Liver (tissue), 8 donors: ENCODE measurements at regions not wholly inside any gene's neighbourhood (a gene's known extent, or its start where the extent isn't known, plus 50 kb on each side); places are given as distances from the start of the nearest gene placed in this dataset.

Source experiments
- DNase-seq: peaks from one replicate; pipeline ENCODE4 v3.0.0-alpha.2; 2017; ENCODE audit warnings: low spot score
- H3K27ac ChIP-seq, 2 donors: one replicate each; pipeline ENCODE4 v1.7.0; 2013; ENCODE audit warnings: inconsistent platforms in 2 of 2, low read length in 2 of 2, control low read depth in 1 of 2, low read depth in 1 of 2, mild to moderate bottlenecking in 1 of 2
- H3K27me3 ChIP-seq, 4 donors: one replicate each; pipeline versions ENCODE4 v1.6.1 to v1.7.0; 2013; ENCODE audit warnings: low read length in 3 of 4, inconsistent platforms in 1 of 4, mild to moderate bottlenecking in 1 of 4, moderate library complexity in 1 of 4; ENCODE audit not compliant: control insufficient read depth in 4 of 4, insufficient read depth in 4 of 4
- H3K36me3 ChIP-seq, 4 donors: one replicate each; pipeline versions ENCODE4 v1.6.1 to v1.7.0; 2013; ENCODE audit warnings: low read length in 3 of 4, mild to moderate bottlenecking in 3 of 4, low read depth in 1 of 4, moderate library complexity in 1 of 4; ENCODE audit not compliant: control insufficient read depth in 4 of 4, insufficient read depth in 3 of 4
- H3K4me1 ChIP-seq, 4 donors: one replicate each; pipeline versions ENCODE4 v1.6.1 to v1.7.0; 2013; ENCODE audit warnings: low read length in 3 of 4, mild to moderate bottlenecking in 3 of 4, moderate library complexity in 1 of 4; ENCODE audit not compliant: control insufficient read depth in 4 of 4, insufficient read depth in 4 of 4
- H3K4me3 ChIP-seq, 3 donors: one replicate each; pipeline versions ENCODE4 v1.6.1 to v1.7.0; 2013; ENCODE audit warnings: low read length in 3 of 3, control low read depth in 1 of 3, low read depth in 1 of 3, mild to moderate bottlenecking in 1 of 3
- H3K9ac ChIP-seq, 2 donors: one replicate each; pipeline ENCODE4 v1.7.0; 2013; ENCODE audit warnings: low read length in 2 of 2, mild to moderate bottlenecking in 2 of 2, moderate library complexity in 2 of 2, control low read depth in 1 of 2, low read depth in 1 of 2
- H3K9me3 ChIP-seq, 4 donors: one replicate each; pipeline versions ENCODE4 v1.6.1 to v1.7.0; 2013; ENCODE audit warnings: low read length in 3 of 4; ENCODE audit not compliant: control insufficient read depth in 4 of 4
- EGR1 ChIP-seq, 2 donors: IDR thresholded peaks; 2 replicates each; pipeline ENCODE4 v1.6.1; 2016 to 2018; ENCODE audit warnings: antibody characterized with exemption in 2 of 2, low read depth in 2 of 2
- FOXA1 ChIP-seq: IDR thresholded peaks from 2 replicates; pipeline ENCODE4 v1.6.1; 2016; ENCODE audit warnings: antibody characterized with exemption
- FOXA2 ChIP-seq: IDR thresholded peaks from 2 replicates; pipeline ENCODE4 v1.6.1; 2016; ENCODE audit warnings: antibody characterized with exemption
- GABPA ChIP-seq, 2 donors: IDR thresholded peaks in 1 of 2; conservative IDR thresholded peaks in 1 of 2; 2 replicates each; pipeline ENCODE4 v1.6.1; 2016; ENCODE audit warnings: antibody characterized with exemption in 2 of 2, mild to moderate bottlenecking in 1 of 2, moderate library complexity in 1 of 2
- HNF4A ChIP-seq, 2 donors: conservative IDR thresholded peaks; 2 replicates each; pipeline ENCODE4 v1.6.1; 2016; ENCODE audit warnings: antibody characterized with exemption in 2 of 2, mild to moderate bottlenecking in 2 of 2
- HNF4G ChIP-seq: IDR thresholded peaks from 2 replicates; pipeline ENCODE4 v1.6.1; 2016; ENCODE audit warnings: antibody characterized with exemption
- JUND ChIP-seq, 2 donors: IDR thresholded peaks; 2 replicates each; pipeline ENCODE4 v1.6.1; 2016; ENCODE audit warnings: antibody characterized with exemption in 2 of 2
- MAX ChIP-seq: IDR thresholded peaks from 2 replicates; pipeline ENCODE4 v1.6.1; 2016; ENCODE audit warnings: antibody characterized with exemption
- NR2F2 ChIP-seq: IDR thresholded peaks from 2 replicates; pipeline ENCODE4 v1.6.1; 2016; ENCODE audit warnings: antibody characterized with exemption
- RAD21 ChIP-seq, 2 donors: IDR thresholded peaks; 2 replicates each; pipeline ENCODE4 v1.6.1; 2016; ENCODE audit warnings: antibody characterized with exemption in 2 of 2, mild to moderate bottlenecking in 2 of 2
- RXRA ChIP-seq, 2 donors: IDR thresholded peaks; 2 replicates each; pipeline ENCODE4 v1.6.1; 2017 to 2018; ENCODE audit warnings: antibody characterized with exemption in 2 of 2, mild to moderate bottlenecking in 1 of 2
- SP1 ChIP-seq: IDR thresholded peaks from 2 replicates; pipeline ENCODE4 v1.6.1; 2018; ENCODE audit warnings: antibody characterized with exemption, mild to moderate bottlenecking
- TAF1 ChIP-seq: conservative IDR thresholded peaks from 2 replicates; pipeline ENCODE4 v1.6.1; 2016; ENCODE audit warnings: antibody characterized with exemption, mild to moderate bottlenecking
- YY1 ChIP-seq: IDR thresholded peaks from 2 replicates; pipeline ENCODE4 v1.6.1; 2016; ENCODE audit warnings: antibody characterized with exemption, mild to moderate bottlenecking
- WGBS: extraction: QIAGEN DNeasy Blood & Tissue Kit; methylation state at CpG from one replicate; pipeline ENCODE4 v1.1.7; 2013; 5-methylcytosine and 5-hydroxymethylcytosine counted together
- TF ChIP-seq, protein P1 (sequence below): IDR thresholded peaks from 2 replicates; pipeline ENCODE4 v1.6.1; 2016; ENCODE audit warnings: antibody characterized with exemption
- TF ChIP-seq, protein P2 (sequence below): IDR thresholded peaks from 2 replicates; pipeline ENCODE4 v1.6.1; 2016; ENCODE audit warnings: antibody characterized with exemption, mild to moderate bottlenecking
- TF ChIP-seq, protein P3 (sequence below): fragments of 150-350 bp; IDR thresholded peaks from 2 replicates; pipeline ENCODE4 v1.5.1; 2017; ENCODE audit warnings: improper control_type of control experiment, low read depth, low read length; ENCODE audit not compliant: missing input control
- TF ChIP-seq, protein P4 (sequence below): IDR thresholded peaks from 2 replicates; pipeline ENCODE4 v1.6.1; 2016; ENCODE audit warnings: antibody characterized with exemption
- donor health status: healthy.
- donor health status: healthy.
- donor health status: healthy.
- donor health status: healthy.
- donor health status: healthy.

GRCh38 chr3:168469436-168469835, 373.7 kb upstream of the GOLIM4 start:
- Histone ChIP-seq H3K27ac (no peak overlapping the region), H3K9ac (no peak overlapping the region), H3K9me3 (no peaks in the 10 kb centered on the region), H3K36me3 (no peaks in the 10 kb centered on the region), H3K4me1 (no peaks in the 10 kb centered on the region), H3K27me3 (no peaks in the 10 kb centered on the region), H3K4me3 (no peak overlapping the region)
- no peak for DNase-seq
- 70% methylated on average over 3 of the region's 3 CpGs for WGBS
- no peak for TF ChIP-seq FOXA1
- TF ChIP-seq, protein P1, sequence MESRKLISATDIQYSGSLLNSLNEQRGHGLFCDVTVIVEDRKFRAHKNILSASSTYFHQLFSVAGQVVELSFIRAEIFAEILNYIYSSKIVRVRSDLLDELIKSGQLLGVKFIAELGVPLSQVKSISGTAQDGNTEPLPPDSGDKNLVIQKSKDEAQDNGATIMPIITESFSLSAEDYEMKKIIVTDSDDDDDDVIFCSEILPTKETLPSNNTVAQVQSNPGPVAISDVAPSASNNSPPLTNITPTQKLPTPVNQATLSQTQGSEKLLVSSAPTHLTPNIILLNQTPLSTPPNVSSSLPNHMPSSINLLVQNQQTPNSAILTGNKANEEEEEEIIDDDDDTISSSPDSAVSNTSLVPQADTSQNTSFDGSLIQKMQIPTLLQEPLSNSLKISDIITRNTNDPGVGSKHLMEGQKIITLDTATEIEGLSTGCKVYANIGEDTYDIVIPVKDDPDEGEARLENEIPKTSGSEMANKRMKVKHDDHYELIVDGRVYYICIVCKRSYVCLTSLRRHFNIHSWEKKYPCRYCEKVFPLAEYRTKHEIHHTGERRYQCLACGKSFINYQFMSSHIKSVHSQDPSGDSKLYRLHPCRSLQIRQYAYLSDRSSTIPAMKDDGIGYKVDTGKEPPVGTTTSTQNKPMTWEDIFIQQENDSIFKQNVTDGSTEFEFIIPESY = no peak
- no peak for TF ChIP-seq MAX
- no peak for TF ChIP-seq GABPA (IDR thresholded peaks at IDR 0.05 in 1 of 2, conservative IDR thresholded peaks at IDR 0.05 in 1 of 2)
- no peak for TF ChIP-seq RAD21 (IDR thresholded peaks at IDR 0.05)
- TF ChIP-seq NR2F2 = no peak
- TF ChIP-seq, protein P2, sequence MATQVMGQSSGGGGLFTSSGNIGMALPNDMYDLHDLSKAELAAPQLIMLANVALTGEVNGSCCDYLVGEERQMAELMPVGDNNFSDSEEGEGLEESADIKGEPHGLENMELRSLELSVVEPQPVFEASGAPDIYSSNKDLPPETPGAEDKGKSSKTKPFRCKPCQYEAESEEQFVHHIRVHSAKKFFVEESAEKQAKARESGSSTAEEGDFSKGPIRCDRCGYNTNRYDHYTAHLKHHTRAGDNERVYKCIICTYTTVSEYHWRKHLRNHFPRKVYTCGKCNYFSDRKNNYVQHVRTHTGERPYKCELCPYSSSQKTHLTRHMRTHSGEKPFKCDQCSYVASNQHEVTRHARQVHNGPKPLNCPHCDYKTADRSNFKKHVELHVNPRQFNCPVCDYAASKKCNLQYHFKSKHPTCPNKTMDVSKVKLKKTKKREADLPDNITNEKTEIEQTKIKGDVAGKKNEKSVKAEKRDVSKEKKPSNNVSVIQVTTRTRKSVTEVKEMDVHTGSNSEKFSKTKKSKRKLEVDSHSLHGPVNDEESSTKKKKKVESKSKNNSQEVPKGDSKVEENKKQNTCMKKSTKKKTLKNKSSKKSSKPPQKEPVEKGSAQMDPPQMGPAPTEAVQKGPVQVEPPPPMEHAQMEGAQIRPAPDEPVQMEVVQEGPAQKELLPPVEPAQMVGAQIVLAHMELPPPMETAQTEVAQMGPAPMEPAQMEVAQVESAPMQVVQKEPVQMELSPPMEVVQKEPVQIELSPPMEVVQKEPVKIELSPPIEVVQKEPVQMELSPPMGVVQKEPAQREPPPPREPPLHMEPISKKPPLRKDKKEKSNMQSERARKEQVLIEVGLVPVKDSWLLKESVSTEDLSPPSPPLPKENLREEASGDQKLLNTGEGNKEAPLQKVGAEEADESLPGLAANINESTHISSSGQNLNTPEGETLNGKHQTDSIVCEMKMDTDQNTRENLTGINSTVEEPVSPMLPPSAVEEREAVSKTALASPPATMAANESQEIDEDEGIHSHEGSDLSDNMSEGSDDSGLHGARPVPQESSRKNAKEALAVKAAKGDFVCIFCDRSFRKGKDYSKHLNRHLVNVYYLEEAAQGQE = no peak
- no peak for TF ChIP-seq SP1
- no peak for TF ChIP-seq HNF4A (conservative IDR thresholded peaks at IDR 0.05)
- no peak for TF ChIP-seq RXRA (IDR thresholded peaks at IDR 0.05)
- TF ChIP-seq, protein P3, sequence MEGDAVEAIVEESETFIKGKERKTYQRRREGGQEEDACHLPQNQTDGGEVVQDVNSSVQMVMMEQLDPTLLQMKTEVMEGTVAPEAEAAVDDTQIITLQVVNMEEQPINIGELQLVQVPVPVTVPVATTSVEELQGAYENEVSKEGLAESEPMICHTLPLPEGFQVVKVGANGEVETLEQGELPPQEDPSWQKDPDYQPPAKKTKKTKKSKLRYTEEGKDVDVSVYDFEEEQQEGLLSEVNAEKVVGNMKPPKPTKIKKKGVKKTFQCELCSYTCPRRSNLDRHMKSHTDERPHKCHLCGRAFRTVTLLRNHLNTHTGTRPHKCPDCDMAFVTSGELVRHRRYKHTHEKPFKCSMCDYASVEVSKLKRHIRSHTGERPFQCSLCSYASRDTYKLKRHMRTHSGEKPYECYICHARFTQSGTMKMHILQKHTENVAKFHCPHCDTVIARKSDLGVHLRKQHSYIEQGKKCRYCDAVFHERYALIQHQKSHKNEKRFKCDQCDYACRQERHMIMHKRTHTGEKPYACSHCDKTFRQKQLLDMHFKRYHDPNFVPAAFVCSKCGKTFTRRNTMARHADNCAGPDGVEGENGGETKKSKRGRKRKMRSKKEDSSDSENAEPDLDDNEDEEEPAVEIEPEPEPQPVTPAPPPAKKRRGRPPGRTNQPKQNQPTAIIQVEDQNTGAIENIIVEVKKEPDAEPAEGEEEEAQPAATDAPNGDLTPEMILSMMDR = no peak
- TF ChIP-seq JUND (IDR thresholded peaks at IDR 0.05) = no peak
- no peak for TF ChIP-seq YY1
- TF ChIP-seq HNF4G = no peak
- TF ChIP-seq EGR1 (IDR thresholded peaks at IDR 0.05; ENCODE audit: low read depth in 2 of 2) = no peak
- TF ChIP-seq FOXA2 = no peak
- TF ChIP-seq, protein P4, sequence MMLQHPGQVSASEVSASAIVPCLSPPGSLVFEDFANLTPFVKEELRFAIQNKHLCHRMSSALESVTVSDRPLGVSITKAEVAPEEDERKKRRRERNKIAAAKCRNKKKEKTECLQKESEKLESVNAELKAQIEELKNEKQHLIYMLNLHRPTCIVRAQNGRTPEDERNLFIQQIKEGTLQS = no peak
- no peak for TF ChIP-seq TAF1
